Skeletal muscle cell (primary cell): ENCODE measurements at regions not wholly inside any gene's neighbourhood (a gene's known extent, or its start where the extent isn't known, plus 50 kb on each side); places are given as distances from the start of the nearest gene placed in this dataset.
"Not testable (repeated sequence)": the region's sequence is repeated elsewhere in the genome, so short reads cannot be mapped to it uniquely, and the experiment has no call there.

ENCODE experiments used
- DNase-seq: peaks from one replicate; pipeline ENCODE4 v3.0.0-alpha.2; 2010; ENCODE audit warnings: low read depth
- H3K4me3 ChIP-seq: 2 replicates; pipeline ENCODE4 v1.5.1; 2011; ENCODE audit warnings: low read depth, mild to moderate bottlenecking, control low read depth, low read length, moderate library complexity

GRCh38 chr16:9141813-9142212 lies 50.4 kb downstream of the HAPSTR1 start:
- no peak overlapping the region for H3K4me3 ChIP-seq
- DNase-seq, result no peak

GRCh38 chr16:9144106-9144505 lies 52.7 kb downstream of the HAPSTR1 start:
- H3K4me3 ChIP-seq, result no peak overlapping the region
- no peak for DNase-seq

- no peak for DNase-seq
- H3K4me3 ChIP-seq, result no peak overlapping the region
Observed at GRCh38 chr16:9148374-9149015, 57.1 kb downstream of the HAPSTR1 start.

- DNase-seq, result no peak
- H3K4me3 ChIP-seq, result no peak overlapping the region
Observed at GRCh38 chr16:9151074-9151473, 59.6 kb downstream of the HAPSTR1 start.

- no peak overlapping the region for H3K4me3 ChIP-seq
- DNase-seq, result no peak
Observed at GRCh38 chr16:9151597-9151996, 60.2 kb downstream of the HAPSTR1 start.

GRCh38 chr16:9152649-9153501 lies 61.4 kb downstream of the HAPSTR1 start:
- H3K4me3 ChIP-seq, result no peak overlapping the region
- no peak for DNase-seq

- no peak for DNase-seq
- no peak overlapping the region for H3K4me3 ChIP-seq
Observed at GRCh38 chr16:9153502-9153864, 62.0 kb downstream of the HAPSTR1 start.

- DNase-seq, result no peak
Observed at GRCh38 chr16:9154567-9155410, 63.3 kb downstream of the HAPSTR1 start.

GRCh38 chr16:9155871-9156270 lies 64.4 kb downstream of the HAPSTR1 start:
- H3K4me3 ChIP-seq, result no peak overlapping the region

More at GRCh38 chr16:9154567-9155410, 63.3 kb downstream of the HAPSTR1 start:
- H3K4me3 ChIP-seq, result no peak overlapping the region

GRCh38 chr16:9159839-9160550 lies 68.6 kb downstream of the HAPSTR1 start:
- H3K4me3 ChIP-seq, result no peak overlapping the region
- DNase-seq, result peak; percentile 13

More at GRCh38 chr16:9155871-9156270, 64.4 kb downstream of the HAPSTR1 start:
- no peak for DNase-seq

- DNase-seq, result no peak
- H3K4me3 ChIP-seq, result no peak overlapping the region
Observed at GRCh38 chr16:9160551-9160911, 69.1 kb downstream of the HAPSTR1 start.

GRCh38 chr16:9165681-9166080 lies 74.2 kb downstream of the HAPSTR1 start:
- no peak overlapping the region for H3K4me3 ChIP-seq
- DNase-seq, result no peak

- not testable (repeated sequence) for DNase-seq, H3K4me3 ChIP-seq
Observed at GRCh38 chr16:9166326-9166993, 75.0 kb downstream of the HAPSTR1 start.

GRCh38 chr16:9169094-9169493 lies 77.7 kb downstream of the HAPSTR1 start:
- no peak for DNase-seq
- H3K4me3 ChIP-seq, result no peak overlapping the region

- no peak overlapping the region for H3K4me3 ChIP-seq
- DNase-seq, result no peak
Observed at GRCh38 chr16:9170470-9170869, 79.0 kb downstream of the HAPSTR1 start.

- DNase-seq, result no peak
- H3K4me3 ChIP-seq, result no peak overlapping the region
Observed at GRCh38 chr16:9176547-9177418, 85.3 kb downstream of the HAPSTR1 start.

GRCh38 chr16:9177861-9178260 lies 86.4 kb downstream of the HAPSTR1 start:
- no peak for DNase-seq
- no peak overlapping the region for H3K4me3 ChIP-seq

GRCh38 chr16:9183682-9184353 lies 92.4 kb downstream of the HAPSTR1 start:
- DNase-seq, result no peak
- H3K4me3 ChIP-seq, result no peak overlapping the region
